Activated T-helper 2 cell treated with anti-CD3 and anti-CD28 coated beads, Interferon-gamma antibody, Interleukin-2, Interleukin-4, amounts not matched to agents 10 μg/mL and 5 μg/mL and 100 μg/mL, durations not matched to agents 14 hours and 24 hours and 36 hours (primary cell): ENCODE measurements at regions not wholly inside any gene's neighbourhood (a gene's known extent, or its start where the extent isn't known, plus 50 kb on each side); places are given as distances from the start of the nearest gene placed in this dataset.
"Not testable (repeated sequence)": the region's sequence is repeated elsewhere in the genome, so short reads cannot be mapped to it uniquely, and the experiment has no call there.

Experiments
- DNase-seq: peaks from one replicate; pipeline ENCODE4 v3.0.0; 2021; ENCODE audit warnings: low spot score
- H3K27ac Mint-ChIP-seq: one replicate; pipeline ENCODE4 v1.8.0; 2021; ENCODE audit warnings: mixed read lengths
- H3K27me3 Mint-ChIP-seq: one replicate; pipeline ENCODE4 v1.8.0; 2021; ENCODE audit warnings: low read depth, mixed read lengths
- H3K36me3 Mint-ChIP-seq: one replicate; pipeline ENCODE4 v1.8.0; 2021; ENCODE audit warnings: low read depth, mixed read lengths
- H3K4me1 Mint-ChIP-seq: one replicate; pipeline ENCODE4 v1.8.0; 2021; ENCODE audit warnings: low read depth, mixed read lengths
- H3K4me3 Mint-ChIP-seq: one replicate; pipeline ENCODE4 v1.8.0; 2021; ENCODE audit warnings: low read depth, mild to moderate bottlenecking, moderate library complexity, mixed read lengths
- H3K9me3 Mint-ChIP-seq: one replicate; pipeline ENCODE4 v1.8.0; 2021; ENCODE audit warnings: mixed read lengths
- intact Hi-C: fragments of 100-400 bp; cut with micrococcal nuclease; formaldehyde crosslinking; loops from one replicate; pipeline ENCODE4 v1.15.1; 2023

- DNase-seq = no peak
- H3K9me3 Mint-ChIP-seq = no peaks in the 10 kb centered on the region
- intact Hi-C loops = no loop called here
- H3K4me3 Mint-ChIP-seq = no peak overlapping the region
- H3K27ac Mint-ChIP-seq = no peak overlapping the region
- no peaks in the 10 kb centered on the region for H3K27me3 Mint-ChIP-seq
- H3K4me1 Mint-ChIP-seq = no peaks in the 10 kb centered on the region
- H3K36me3 Mint-ChIP-seq = no peaks in the 10 kb centered on the region
Observed at GRCh38 chr12:41653386-41654326, 465.5 kb downstream of the PDZRN4 start.

DNA sequence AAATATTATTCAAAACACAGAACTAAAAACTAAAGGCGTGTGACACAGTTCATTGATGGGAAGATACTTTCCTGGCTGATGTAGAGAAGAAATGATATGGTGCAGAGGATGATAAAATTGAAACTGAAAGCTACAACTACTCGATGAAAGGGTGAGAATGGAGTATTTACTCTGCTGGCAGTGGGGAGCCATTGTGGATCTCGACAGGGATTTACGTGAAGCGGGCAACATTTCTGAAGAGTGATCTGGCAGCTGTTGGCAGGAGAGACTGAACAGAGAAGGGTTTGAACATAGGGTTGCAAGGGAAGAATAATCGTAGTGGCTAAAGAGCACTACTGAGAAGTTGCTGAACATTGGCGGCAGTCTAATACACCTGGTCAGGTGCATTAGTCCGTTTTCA is 464.9 kb downstream of the PDZRN4 start:
- Mint-ChIP-seq H3K27ac (no peak overlapping the region), H3K9me3 (no peaks in the 10 kb centered on the region), H3K36me3 (no peaks in the 10 kb centered on the region), H3K27me3 (no peaks in the 10 kb centered on the region), H3K4me1 (no peaks in the 10 kb centered on the region), H3K4me3 (no peak overlapping the region)
- DNase-seq = no peak
- intact Hi-C loops = no loop called here

- no peak for DNase-seq
- Mint-ChIP-seq H3K9me3 (no peaks in the 10 kb centered on the region), H3K36me3 (no peaks in the 10 kb centered on the region), H3K4me1 (no peaks in the 10 kb centered on the region), H3K4me3 (no peak overlapping the region), H3K27me3 (no peaks in the 10 kb centered on the region), H3K27ac (no peak overlapping the region)
- intact Hi-C loops = no loop called here
Observed at GRCh38 chr12:41645624-41646023, 457.5 kb downstream of the PDZRN4 start.

DNA sequence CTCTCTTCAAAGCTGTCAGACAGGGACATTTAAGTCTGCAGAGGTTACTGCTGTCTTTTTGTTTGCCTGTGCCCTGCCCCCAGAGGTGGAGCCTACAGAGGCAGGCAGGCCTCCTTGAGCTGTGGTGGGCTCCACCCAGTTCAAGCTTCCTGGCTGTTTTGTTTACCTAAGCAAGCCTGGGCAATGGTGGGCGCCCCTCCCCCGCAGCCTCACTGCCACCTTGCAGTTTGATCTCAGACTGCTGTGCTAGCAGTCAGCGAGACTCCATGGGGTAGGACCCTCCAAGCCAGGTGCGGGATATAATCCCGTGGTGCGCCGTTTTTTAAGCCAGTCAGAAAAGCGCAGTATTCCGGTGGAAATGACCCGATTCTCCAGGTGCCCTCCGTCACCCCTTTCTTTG is 454.7 kb downstream of the PDZRN4 start:
- H3K4me1 Mint-ChIP-seq, H3K36me3 Mint-ChIP-seq, intact Hi-C loops, H3K4me3 Mint-ChIP-seq, DNase-seq, H3K27ac Mint-ChIP-seq, H3K9me3 Mint-ChIP-seq, H3K27me3 Mint-ChIP-seq: not testable (repeated sequence)

- Mint-ChIP-seq H3K36me3 (no peaks in the 10 kb centered on the region), H3K9me3 (no peaks in the 10 kb centered on the region), H3K27me3 (no peaks in the 10 kb centered on the region), H3K4me3 (no peak overlapping the region), H3K27ac (no peak overlapping the region), H3K4me1 (no peaks in the 10 kb centered on the region)
- intact Hi-C loops = no loop called here
- no peak for DNase-seq
Observed at GRCh38 chr12:41636653-41637052, 448.5 kb downstream of the PDZRN4 start.

GRCh38 chr12:41635626-41636364 is 447.7 kb downstream of the PDZRN4 start:
- Mint-ChIP-seq H3K9me3 (peaks cover 5% of the 10 kb centered on the region), H3K4me1 (no peaks in the 10 kb centered on the region), H3K4me3 (no peak overlapping the region), H3K27ac (no peak overlapping the region), H3K36me3 (no peaks in the 10 kb centered on the region), H3K27me3 (no peaks in the 10 kb centered on the region)
- no peak for DNase-seq
- intact Hi-C loops = no loop called here

GRCh38 chr12:41634091-41634490 is 446.0 kb downstream of the PDZRN4 start:
- no peak for DNase-seq
- Mint-ChIP-seq H3K4me3 (no peak overlapping the region), H3K9me3 (peaks cover 5% of the 10 kb centered on the region), H3K27me3 (no peaks in the 10 kb centered on the region), H3K36me3 (no peaks in the 10 kb centered on the region), H3K27ac (no peak overlapping the region), H3K4me1 (no peaks in the 10 kb centered on the region)
- intact Hi-C loops = no loop called here

DNA sequence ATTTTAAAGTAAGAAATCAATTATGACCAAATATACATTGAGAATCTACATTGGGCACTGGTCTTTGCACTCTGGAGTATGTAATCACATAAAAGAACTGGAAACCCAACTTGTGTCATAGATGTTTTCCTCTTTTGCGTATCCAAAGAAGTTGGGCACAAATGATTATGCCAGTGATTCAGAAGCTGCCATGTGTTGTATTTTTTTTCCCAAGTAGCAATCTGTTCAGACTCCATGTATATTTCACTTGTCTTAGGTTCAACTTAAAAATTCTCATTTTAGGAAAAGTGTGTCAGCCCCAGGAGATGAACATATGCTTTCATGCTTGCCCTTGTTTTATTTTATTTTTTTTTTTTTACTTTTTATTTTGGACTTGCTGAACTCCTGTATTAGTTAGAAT is 441.5 kb downstream of the PDZRN4 start:
- intact Hi-C loops = no loop called here
- no peaks in the 10 kb centered on the region for H3K36me3 Mint-ChIP-seq
- no peaks in the 10 kb centered on the region for H3K4me1 Mint-ChIP-seq
- no peak for DNase-seq
- H3K27ac Mint-ChIP-seq = no peak overlapping the region
- H3K4me3 Mint-ChIP-seq = no peak overlapping the region
- H3K9me3 Mint-ChIP-seq = peaks cover 9% of the 10 kb centered on the region
- H3K27me3 Mint-ChIP-seq = no peaks in the 10 kb centered on the region

- Mint-ChIP-seq H3K36me3 (no peaks in the 10 kb centered on the region), H3K9me3 (peaks cover 9% of the 10 kb centered on the region), H3K4me1 (no peaks in the 10 kb centered on the region), H3K27ac (no peak overlapping the region), H3K27me3 (no peaks in the 10 kb centered on the region), H3K4me3 (no peak overlapping the region)
- no peak for DNase-seq
- intact Hi-C loops = no loop called here
Observed at GRCh38 chr12:41627476-41627875, 439.4 kb downstream of the PDZRN4 start.

DNA sequence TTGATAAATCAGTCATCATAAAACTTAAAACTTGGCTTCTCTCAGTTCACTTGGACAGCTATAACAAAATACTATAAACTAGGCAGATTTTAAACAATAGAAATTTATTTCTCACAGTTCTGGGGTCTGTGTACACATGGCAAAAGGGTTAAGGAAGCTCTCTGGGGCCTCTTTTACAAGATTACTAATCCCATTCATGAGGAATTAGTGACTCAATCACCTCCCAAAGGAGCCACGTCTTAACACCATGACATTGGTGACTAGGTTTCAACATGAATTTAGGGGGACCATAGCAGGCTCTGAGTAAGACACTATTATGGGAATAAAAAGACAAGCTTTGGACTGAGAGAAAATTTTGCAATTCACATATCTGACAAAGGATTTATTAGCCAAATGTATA is 436.5 kb downstream of the PDZRN4 start:
- Mint-ChIP-seq H3K4me3 (no peak overlapping the region), H3K27ac (no peak overlapping the region), H3K36me3 (no peaks in the 10 kb centered on the region), H3K4me1 (no peaks in the 10 kb centered on the region), H3K9me3 (peaks cover 5% of the 10 kb centered on the region), H3K27me3 (no peaks in the 10 kb centered on the region)
- DNase-seq = no peak
- intact Hi-C loops = no loop called here
